A549 (cell line): ENCODE measurements at regions not wholly inside any gene's neighbourhood (a gene's known extent, or its start where the extent isn't known, plus 50 kb on each side); places are given as distances from the start of the nearest gene placed in this dataset.

ENCODE experiments used
- ATAC-seq, 2 experiments: fragments of 200-7000 bp in 1 of 2; fragments of >200 bp in 1 of 2; cut with Nextera tagmentation in 1 of 2; cut with Tn5 transposase in 1 of 2; 3 replicates each; pipeline versions ENCODE4 v1.8.0 to v1.9.1; 2018 to 2020; ENCODE audit warnings: mild to moderate bottlenecking in 1 of 2, moderate library complexity in 1 of 2
- CTCF ChIA-PET: fragments of 300-600 bp; sonication (Branson Sonifier 250); formaldehyde crosslinking; extraction: SDS; loops from one replicate; lab custom pipeline; 2021; ENCODE audit warnings: antibody characterized with exemption, inconsistent platforms; lab: Yijun Ruan, JAX
- POLR2A ChIA-PET: fragments of 350-600 bp; formaldehyde crosslinking; extraction: SDS; loops from one replicate; lab custom pipeline; 2021; ENCODE audit warnings: antibody characterized with exemption, inconsistent platforms; lab: Yijun Ruan, JAX
- DNase-seq, 2 experiments: peaks; one replicate each; pipeline versions ENCODE4 v3.0.0 to v3.0.0-alpha.2; 2011 to 2016; ENCODE audit warnings: low read depth in 1 of 2, low spot score in 1 of 2
- FAIRE-seq: peaks from 2 replicates; lab custom pipeline; 2011; peaks lifted over from hg19 to GRCh38; lab: Jason Lieb, UNC
- H3K27ac ChIP-seq, 2 experiments: fragments of >200 bp; sonication (Bioruptor Twin); formaldehyde crosslinking; 3 replicates each; pipeline ENCODE4 v1.5.1; 2016 to 2017
- H3K4me1 ChIP-seq: fragments of >200 bp; sonication (Bioruptor Twin); formaldehyde crosslinking; 3 replicates; pipeline ENCODE4 v1.6.1; 2016
- H3K4me2 ChIP-seq: fragments of >200 bp; sonication (Bioruptor Twin); formaldehyde crosslinking; 3 replicates; pipeline ENCODE4 v1.6.1; 2016
- H3K4me3 ChIP-seq: fragments of >200 bp; sonication (Bioruptor Twin); formaldehyde crosslinking; 3 replicates; pipeline ENCODE4 v1.5.1; 2016
- H3K9me3 ChIP-seq: fragments of >200 bp; sonication (Bioruptor Twin); formaldehyde crosslinking; 3 replicates; pipeline ENCODE4 v1.6.1; 2016
- CEBPB ChIP-seq, 2 experiments: fragments of >200 bp in 1 of 2; sonication (Bioruptor Twin) in 1 of 2; formaldehyde crosslinking in 1 of 2; IDR thresholded peaks; 2 replicates each; pipeline ENCODE4 v1.6.1; 2012 to 2016
- CHD2 ChIP-seq: fragments of 150-350 bp; IDR thresholded peaks from 2 replicates; pipeline ENCODE4 v1.6.1; 2014; ENCODE audit warnings: low read length; ENCODE audit not compliant: partially characterized antibody
- EHF ChIP-seq: fragments of 250-450 bp; sonication (Bioruptor Pico); IDR thresholded peaks from 2 replicates; pipeline ENCODE4 v1.5.0; 2020; ENCODE audit warnings: mild to moderate bottlenecking
- EHMT2 ChIP-seq: fragments of 200-600 bp; sonication (generic); IDR thresholded peaks from 2 replicates; pipeline ENCODE4 v1.6.1; 2016; ENCODE audit warnings: antibody characterized with exemption, low read depth, mild to moderate bottlenecking, moderate library complexity
- EP300 ChIP-seq, 2 experiments: fragments of >200 bp; sonication (Bioruptor Twin); formaldehyde crosslinking; IDR thresholded peaks; 2 replicates in 1 of 2; 3 replicates in 1 of 2; pipeline ENCODE4 v1.6.1; 2016 to 2017
- FOSB ChIP-seq: fragments of 250-450 bp; sonication (Bioruptor Pico); IDR thresholded peaks from 2 replicates; pipeline ENCODE4 v1.5.0; 2020; ENCODE audit warnings: mild to moderate bottlenecking, moderate library complexity
- FOSL2 ChIP-seq, 2 experiments: fragments of 450-650 bp in 1 of 2; fragments of >200 bp in 1 of 2; sonication (Bioruptor Twin) in 1 of 2; formaldehyde crosslinking; IDR thresholded peaks; 2 replicates each; pipeline versions ENCODE4 v1.5.0 to v1.6.1; 2016 to 2020; ENCODE audit warnings: mild to moderate bottlenecking in 1 of 2, moderate library complexity in 1 of 2
- KDM5A ChIP-seq: fragments of 200-600 bp; sonication (generic); IDR thresholded peaks from 2 replicates; pipeline ENCODE4 v1.6.1; 2016; ENCODE audit warnings: antibody characterized with exemption, mild to moderate bottlenecking
- NPAS2 ChIP-seq: fragments of 250-450 bp; sonication (Bioruptor Pico); IDR thresholded peaks from 2 replicates; pipeline ENCODE4 v1.8.0; 2022; ENCODE audit warnings: mild to moderate bottlenecking, moderate library complexity, borderline replicate concordance
- NR3C1 ChIP-seq: fragments of >200 bp; sonication (Bioruptor Twin); formaldehyde crosslinking; IDR thresholded peaks from 3 replicates; pipeline ENCODE4 v1.6.1; 2017
- POLR2A ChIP-seq: IDR thresholded peaks from 2 replicates; pipeline ENCODE4 v1.6.1; 2012; ENCODE audit warnings: mild to moderate bottlenecking, low read length
- POLR2AphosphoS2 ChIP-seq: conservative IDR thresholded peaks from 2 replicates; pipeline ENCODE4 v1.6.1; 2012; ENCODE audit warnings: low read length, improper control_type of control experiment, inconsistent platforms
- RAD21 ChIP-seq, 2 experiments: fragments of >200 bp in 1 of 2; sonication (Bioruptor Twin) in 1 of 2; formaldehyde crosslinking in 1 of 2; IDR thresholded peaks in 1 of 2; conservative IDR thresholded peaks in 1 of 2; 2 replicates in 1 of 2; 3 replicates in 1 of 2; pipeline ENCODE4 v1.6.1; 2012 to 2018; ENCODE audit warnings: inconsistent platforms in 1 of 2
- RFX5 ChIP-seq: fragments of 450-650 bp; IDR thresholded peaks from 2 replicates; pipeline ENCODE4 v1.7.1; 2014; ENCODE audit warnings: antibody characterized with exemption, mild to moderate bottlenecking, moderate library complexity
- TFCP2L1 ChIP-seq: fragments of 250-450 bp; sonication (Bioruptor Pico); IDR thresholded peaks from 2 replicates; pipeline ENCODE4 v1.5.0; 2021; ENCODE audit warnings: mild to moderate bottlenecking
- ZNF302 ChIP-seq: fragments of 250-450 bp; sonication (Bioruptor Pico); IDR thresholded peaks from 2 replicates; pipeline ENCODE4 v1.9.0; 2021; ENCODE audit warnings: inconsistent platforms, mild to moderate bottlenecking, moderate library complexity
- WGBS: methylation state at CpG from one replicate; pipeline ENCODE4 v1.1.6; 2017; ENCODE audit errors: missing lambda C conversion rate; 5-methylcytosine and 5-hydroxymethylcytosine counted together
- TF ChIP-seq, protein P1 (sequence below): fragments of 150-350 bp; IDR thresholded peaks from 2 replicates; pipeline ENCODE4 v1.6.1; 2014; ENCODE audit warnings: low read depth, mild to moderate bottlenecking, low read length
- TF ChIP-seq, protein P2 (sequence below): fragments of 450-650 bp; IDR thresholded peaks from 2 replicates; pipeline ENCODE4 v1.6.1; 2014; ENCODE audit warnings: antibody characterized with exemption
- TF ChIP-seq, protein P3 (sequence below): IDR thresholded peaks from 2 replicates; pipeline ENCODE4 v1.6.1; 2012
- TF ChIP-seq, protein P4 (sequence below): fragments of 200-600 bp; sonication (generic); IDR thresholded peaks from 2 replicates; pipeline ENCODE4 v1.6.1; 2016; ENCODE audit warnings: antibody characterized with exemption, mild to moderate bottlenecking, moderate library complexity
- TF ChIP-seq, protein P5 (sequence below): IDR thresholded peaks from 2 replicates; pipeline ENCODE4 v1.6.1; 2012; ENCODE audit warnings: low read depth, borderline replicate concordance

DNA sequence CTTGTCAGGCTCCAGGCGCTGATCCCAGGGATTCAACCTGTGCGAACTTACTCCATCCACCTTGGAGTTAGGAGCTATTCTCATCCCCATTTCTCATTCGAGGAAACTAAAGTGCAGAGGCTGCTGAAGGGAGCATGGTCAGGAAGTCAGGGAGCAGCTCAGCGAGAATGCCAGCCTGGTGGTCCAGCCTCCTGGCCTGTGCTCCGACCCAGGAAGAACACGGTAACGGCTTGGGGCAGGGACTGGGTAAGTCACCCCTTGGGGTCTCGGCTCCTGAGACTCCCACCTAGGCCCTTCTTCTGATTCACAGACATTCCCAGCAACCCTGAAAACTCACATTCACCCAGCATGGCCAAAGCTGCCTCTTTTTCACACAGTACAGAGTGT is 132.8 kb downstream of the CRYBB2 start:
- ATAC-seq (no peak), FAIRE-seq (no peak)
- CTCF ChIA-PET: interaction anchor here (1.4 to 3.1 kb wide), 2 partner anchors 9 to 11 kb away, joined by 3 to 9 read pairs; no protein-coding TSS in a partner anchor

DNA sequence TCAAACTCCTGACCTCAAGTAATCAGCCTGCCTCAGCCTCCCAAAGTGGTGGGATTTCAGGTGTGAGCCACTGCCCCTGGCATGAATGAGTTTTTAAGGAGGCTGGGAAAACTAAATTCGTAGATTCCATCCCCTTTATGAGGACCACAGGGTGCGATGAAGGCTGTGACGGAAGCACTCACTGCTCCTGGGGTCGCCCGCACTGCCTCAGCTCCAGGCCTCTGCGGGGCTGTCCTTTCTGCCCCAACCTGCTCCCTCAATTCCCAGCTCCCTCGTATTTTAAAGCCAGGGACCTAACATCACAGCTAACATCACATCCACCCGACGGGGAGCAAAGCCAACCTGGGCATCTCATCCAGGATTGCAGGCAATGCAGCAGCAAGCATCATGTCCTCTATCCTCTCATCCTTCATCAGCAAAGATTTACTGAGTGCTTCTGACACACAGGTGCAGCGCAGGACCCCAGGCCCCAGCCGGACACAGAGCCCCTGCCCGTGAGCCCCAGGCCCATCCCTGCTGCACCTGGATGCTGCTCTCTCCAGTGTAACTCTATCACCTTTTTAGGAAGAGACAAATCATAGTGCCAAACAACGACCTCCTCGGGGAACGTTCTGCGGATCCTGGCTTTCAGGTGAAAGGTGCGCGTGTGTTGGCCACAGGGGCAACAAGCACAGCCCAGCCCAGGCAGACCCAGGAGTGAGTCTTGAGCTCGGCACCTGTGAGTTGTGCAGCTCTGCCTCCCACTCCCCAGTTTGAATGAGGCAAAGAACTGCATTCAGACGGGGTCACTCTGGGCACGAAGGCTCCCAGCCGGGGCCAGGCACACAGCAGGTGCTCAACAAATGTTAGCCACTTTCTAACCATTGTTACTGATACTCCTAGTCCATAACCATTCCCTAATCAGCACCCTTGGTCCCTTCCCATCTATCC is 134.3 kb downstream of the CRYBB2 start:
- TF ChIP-seq, protein P1, sequence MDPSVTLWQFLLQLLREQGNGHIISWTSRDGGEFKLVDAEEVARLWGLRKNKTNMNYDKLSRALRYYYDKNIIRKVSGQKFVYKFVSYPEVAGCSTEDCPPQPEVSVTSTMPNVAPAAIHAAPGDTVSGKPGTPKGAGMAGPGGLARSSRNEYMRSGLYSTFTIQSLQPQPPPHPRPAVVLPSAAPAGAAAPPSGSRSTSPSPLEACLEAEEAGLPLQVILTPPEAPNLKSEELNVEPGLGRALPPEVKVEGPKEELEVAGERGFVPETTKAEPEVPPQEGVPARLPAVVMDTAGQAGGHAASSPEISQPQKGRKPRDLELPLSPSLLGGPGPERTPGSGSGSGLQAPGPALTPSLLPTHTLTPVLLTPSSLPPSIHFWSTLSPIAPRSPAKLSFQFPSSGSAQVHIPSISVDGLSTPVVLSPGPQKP: no peak
- no peak for TF ChIP-seq CHD2
- no peak for TF ChIP-seq RFX5
- TF ChIP-seq POLR2A: no peak
- TF ChIP-seq TFCP2L1 (CRISPR knock-in tag): no peak
- TF ChIP-seq RAD21 (conservative IDR thresholded peaks at IDR 0.05 in 1 of 2, IDR thresholded peaks at IDR 0.05 in 1 of 2): no peak
- TF ChIP-seq ZNF302 (CRISPR knock-in tag): no peak
- TF ChIP-seq EP300 (IDR thresholded peaks at IDR 0.05): no peak
- TF ChIP-seq, protein P2, sequence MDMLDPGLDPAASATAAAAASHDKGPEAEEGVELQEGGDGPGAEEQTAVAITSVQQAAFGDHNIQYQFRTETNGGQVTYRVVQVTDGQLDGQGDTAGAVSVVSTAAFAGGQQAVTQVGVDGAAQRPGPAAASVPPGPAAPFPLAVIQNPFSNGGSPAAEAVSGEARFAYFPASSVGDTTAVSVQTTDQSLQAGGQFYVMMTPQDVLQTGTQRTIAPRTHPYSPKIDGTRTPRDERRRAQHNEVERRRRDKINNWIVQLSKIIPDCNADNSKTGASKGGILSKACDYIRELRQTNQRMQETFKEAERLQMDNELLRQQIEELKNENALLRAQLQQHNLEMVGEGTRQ: no peak
- no peak for TF ChIP-seq POLR2AphosphoS2
- no peak for TF ChIP-seq CEBPB (IDR thresholded peaks at IDR 0.05)
- TF ChIP-seq KDM5A: no peak
- TF ChIP-seq FOSB (CRISPR knock-in tag): no peak
- TF ChIP-seq EHF (CRISPR knock-in tag): no peak
- TF ChIP-seq EHMT2: no peak
- TF ChIP-seq, protein P3, sequence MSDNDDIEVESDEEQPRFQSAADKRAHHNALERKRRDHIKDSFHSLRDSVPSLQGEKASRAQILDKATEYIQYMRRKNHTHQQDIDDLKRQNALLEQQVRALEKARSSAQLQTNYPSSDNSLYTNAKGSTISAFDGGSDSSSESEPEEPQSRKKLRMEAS: no peak
- no peak for TF ChIP-seq FOSL2 (IDR thresholded peaks at IDR 0.05)
- TF ChIP-seq FOSL2 (CRISPR knock-in tag; IDR thresholded peaks at IDR 0.05): no peak
- TF ChIP-seq NPAS2: no peak
- TF ChIP-seq NR3C1: no peak
- TF ChIP-seq, protein P4, sequence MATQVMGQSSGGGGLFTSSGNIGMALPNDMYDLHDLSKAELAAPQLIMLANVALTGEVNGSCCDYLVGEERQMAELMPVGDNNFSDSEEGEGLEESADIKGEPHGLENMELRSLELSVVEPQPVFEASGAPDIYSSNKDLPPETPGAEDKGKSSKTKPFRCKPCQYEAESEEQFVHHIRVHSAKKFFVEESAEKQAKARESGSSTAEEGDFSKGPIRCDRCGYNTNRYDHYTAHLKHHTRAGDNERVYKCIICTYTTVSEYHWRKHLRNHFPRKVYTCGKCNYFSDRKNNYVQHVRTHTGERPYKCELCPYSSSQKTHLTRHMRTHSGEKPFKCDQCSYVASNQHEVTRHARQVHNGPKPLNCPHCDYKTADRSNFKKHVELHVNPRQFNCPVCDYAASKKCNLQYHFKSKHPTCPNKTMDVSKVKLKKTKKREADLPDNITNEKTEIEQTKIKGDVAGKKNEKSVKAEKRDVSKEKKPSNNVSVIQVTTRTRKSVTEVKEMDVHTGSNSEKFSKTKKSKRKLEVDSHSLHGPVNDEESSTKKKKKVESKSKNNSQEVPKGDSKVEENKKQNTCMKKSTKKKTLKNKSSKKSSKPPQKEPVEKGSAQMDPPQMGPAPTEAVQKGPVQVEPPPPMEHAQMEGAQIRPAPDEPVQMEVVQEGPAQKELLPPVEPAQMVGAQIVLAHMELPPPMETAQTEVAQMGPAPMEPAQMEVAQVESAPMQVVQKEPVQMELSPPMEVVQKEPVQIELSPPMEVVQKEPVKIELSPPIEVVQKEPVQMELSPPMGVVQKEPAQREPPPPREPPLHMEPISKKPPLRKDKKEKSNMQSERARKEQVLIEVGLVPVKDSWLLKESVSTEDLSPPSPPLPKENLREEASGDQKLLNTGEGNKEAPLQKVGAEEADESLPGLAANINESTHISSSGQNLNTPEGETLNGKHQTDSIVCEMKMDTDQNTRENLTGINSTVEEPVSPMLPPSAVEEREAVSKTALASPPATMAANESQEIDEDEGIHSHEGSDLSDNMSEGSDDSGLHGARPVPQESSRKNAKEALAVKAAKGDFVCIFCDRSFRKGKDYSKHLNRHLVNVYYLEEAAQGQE: no peak
- Histone ChIP-seq H3K9me3 (no peaks in the 10 kb centered on the region), H3K27ac (no peak overlapping the region), H3K4me1 (no peaks in the 10 kb centered on the region), H3K4me3 (no peak overlapping the region), H3K4me2 (no peak overlapping the region)
- no peak for FAIRE-seq
- ChIA-PET POLR2A (no interaction called here), CTCF (no interaction called here)
- no peak for DNase-seq
- WGBS: 94% methylated on average over 14 of the region's 22 CpGs
- no peak for ATAC-seq

More for the DNA sequence above, 132.8 kb downstream of the CRYBB2 start:
- no peak overlapping the region for H3K4me3 ChIP-seq
- no peak overlapping the region for H3K4me2 ChIP-seq
- H3K4me1 ChIP-seq: no peaks in the 10 kb centered on the region
- POLR2A ChIA-PET: no interaction called here
- no peak overlapping the region for H3K27ac ChIP-seq
- 84% methylated on average over 6 of the region's 8 CpGs for WGBS
- H3K9me3 ChIP-seq: no peaks in the 10 kb centered on the region
- TF ChIP-seq, protein P5, sequence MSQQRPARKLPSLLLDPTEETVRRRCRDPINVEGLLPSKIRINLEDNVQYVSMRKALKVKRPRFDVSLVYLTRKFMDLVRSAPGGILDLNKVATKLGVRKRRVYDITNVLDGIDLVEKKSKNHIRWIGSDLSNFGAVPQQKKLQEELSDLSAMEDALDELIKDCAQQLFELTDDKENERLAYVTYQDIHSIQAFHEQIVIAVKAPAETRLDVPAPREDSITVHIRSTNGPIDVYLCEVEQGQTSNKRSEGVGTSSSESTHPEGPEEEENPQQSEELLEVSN: no peak
- no peak for DNase-seq
